Aorta (tissue), 5 donors: ENCODE measurements at regions not wholly inside any gene's neighbourhood (a gene's known extent, or its start where the extent isn't known, plus 50 kb on each side); places are given as distances from the start of the nearest gene placed in this dataset.
"Not testable (repeated sequence)": the region's sequence is repeated elsewhere in the genome, so short reads cannot be mapped to it uniquely, and the experiment has no call there.

Source experiments
- ATAC-seq: fragments of 200-7000 bp; cut with Tn5 transposase; one replicate; pipeline ENCODE4 v1.9.1; 2022; ENCODE audit warnings: moderate library complexity; ENCODE audit not compliant: low FRiP score
- DNase-seq, 2 donors: peaks; one replicate each; pipeline ENCODE4 v3.0.0-alpha.2; 2020
- H3K27ac ChIP-seq, 2 donors: one replicate each; pipeline ENCODE4 v1.5.1; 2013; ENCODE audit warnings: low read length in 2 of 2, mild to moderate bottlenecking in 2 of 2, moderate library complexity in 2 of 2, control low read depth in 1 of 2, inconsistent platforms in 1 of 2, low read depth in 1 of 2
- H3K27me3 ChIP-seq, 2 donors: one replicate each; pipeline ENCODE4 v1.6.1; 2013; ENCODE audit warnings: control low read depth in 1 of 2, low read length in 1 of 2, mild to moderate bottlenecking in 1 of 2, moderate library complexity in 1 of 2; ENCODE audit not compliant: insufficient read depth in 2 of 2, control insufficient read depth in 1 of 2
- H3K36me3 ChIP-seq, 2 donors: one replicate each; pipeline ENCODE4 v1.6.1; 2013; ENCODE audit warnings: control low read depth in 1 of 2, low read length in 1 of 2, mild to moderate bottlenecking in 1 of 2; ENCODE audit not compliant: insufficient read depth in 2 of 2, control insufficient read depth in 1 of 2
- H3K4me1 ChIP-seq, 2 donors: one replicate each; pipeline ENCODE4 v1.6.1; 2013; ENCODE audit warnings: low read length in 2 of 2, control low read depth in 1 of 2, mild to moderate bottlenecking in 1 of 2, moderate library complexity in 1 of 2; ENCODE audit not compliant: insufficient read depth in 2 of 2, control insufficient read depth in 1 of 2
- H3K4me3 ChIP-seq, 2 donors: one replicate each; pipeline ENCODE4 v1.5.1; 2013; ENCODE audit warnings: low read length in 2 of 2, control low read depth in 1 of 2, mild to moderate bottlenecking in 1 of 2
- H3K9me3 ChIP-seq: one replicate; pipeline ENCODE4 v1.6.1; 2013; ENCODE audit warnings: mild to moderate bottlenecking, low read length; ENCODE audit not compliant: control insufficient read depth
- WGBS, 2 donors: extraction: QIAGEN DNeasy Blood & Tissue Kit; methylation state at CpG; one replicate each; pipeline ENCODE4 v1.1.7; 2013; 5-methylcytosine and 5-hydroxymethylcytosine counted together
- intact Hi-C, 2 donors: fragments of 100-400 bp; cut with DNase I; formaldehyde crosslinking; loops; one replicate each; pipeline versions ENCODE4 v1.14.2 to v1.15.0; 2022
- donor health status: healthy with polysubstance abuse.
- donor health status: Bipolar disorder and iron deficiency.
- donor health status: DM: no; HTN: no; CAD: no.
- donor health status: DM: no; HTN: no; CAD: no.
- donor health status: DM: yes; HTN: yes; CAD: no.

DNA sequence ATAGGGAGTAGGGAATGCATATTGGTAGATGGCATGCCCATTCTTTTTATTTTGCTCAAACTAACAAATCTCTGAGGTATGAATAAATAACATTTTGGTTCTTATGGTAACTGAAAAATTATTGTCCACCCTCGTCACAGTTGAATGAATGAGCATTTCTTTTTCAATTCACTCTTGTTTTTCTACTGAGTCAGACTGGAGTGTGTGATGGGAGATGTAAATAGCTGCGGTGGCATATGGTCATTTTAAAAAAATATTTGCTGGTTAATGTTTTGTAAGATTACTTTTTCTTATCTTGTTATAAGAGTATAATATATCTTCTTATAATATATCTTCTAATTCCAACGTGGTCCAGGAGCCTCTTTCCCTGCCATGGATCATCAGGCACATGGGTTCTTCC is 586.5 kb downstream of the SLITRK5 start:
- Histone ChIP-seq H3K36me3 (no peaks in the 10 kb centered on the region), H3K4me3 (no peak overlapping the region), H3K9me3 (no peaks in the 10 kb centered on the region), H3K27me3 (no peaks in the 10 kb centered on the region), H3K27ac (no peak overlapping the region), H3K4me1 (no peaks in the 10 kb centered on the region)
- DNase-seq (no peak), ATAC-seq (no peak)
- 37 to 41% methylated on average over 3 of the region's 3 CpGs for WGBS, 2 donors
- intact Hi-C loops: no loop called here

DNA sequence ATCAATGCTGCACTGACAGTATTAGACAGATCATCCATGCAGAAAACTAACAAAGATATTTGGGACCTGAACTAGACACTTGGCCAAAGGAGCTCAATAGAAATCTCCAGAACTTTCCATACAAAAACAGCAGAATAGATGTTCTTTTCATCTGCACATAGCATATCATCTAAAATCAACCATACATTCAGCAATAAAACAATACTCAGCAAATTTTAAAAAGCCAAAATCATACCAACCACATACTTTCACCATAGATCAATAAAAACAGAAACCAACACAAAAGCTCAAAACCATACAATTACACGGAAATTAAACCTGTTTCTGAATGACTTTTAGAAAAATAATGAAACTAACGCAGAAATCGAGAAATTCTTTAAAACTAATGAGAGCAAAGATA is 592.6 kb downstream of the SLITRK5 start:
- no peak overlapping the region for H3K4me3 ChIP-seq
- H3K9me3 ChIP-seq: no peaks in the 10 kb centered on the region
- WGBS, 2 donors: 89 to 92% methylated on average over 3 of the region's 3 CpGs
- ATAC-seq (no peak), DNase-seq (no peak)
- no peaks in the 10 kb centered on the region for H3K27me3 ChIP-seq
- H3K4me1 ChIP-seq: no peaks in the 10 kb centered on the region
- H3K36me3 ChIP-seq: no peaks in the 10 kb centered on the region
- intact Hi-C loops: no loop called here
- H3K27ac ChIP-seq: no peak overlapping the region

DNA sequence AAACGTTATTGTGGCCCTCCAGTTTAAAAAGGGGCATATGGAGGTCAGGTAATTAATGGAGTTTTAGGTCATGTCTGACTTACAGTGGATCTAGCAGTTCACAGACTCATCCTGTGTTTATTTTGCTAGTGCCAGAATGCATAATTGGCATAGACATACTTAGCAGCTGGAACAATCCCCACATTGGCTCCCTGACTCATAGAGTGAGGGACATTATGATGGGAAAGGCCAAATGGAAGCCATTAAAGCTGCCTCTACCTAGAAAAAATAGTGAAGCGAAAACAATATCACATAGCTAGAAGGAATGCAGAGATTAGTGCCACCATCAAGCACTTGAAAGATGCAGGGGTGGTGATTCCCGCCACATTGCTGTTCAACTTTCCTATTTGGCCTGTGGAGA is 610.7 kb downstream of the SLITRK5 start:
- Histone ChIP-seq H3K9me3 (peaks cover 2% of the 10 kb centered on the region), H3K27me3 (no peaks in the 10 kb centered on the region), H3K4me1 (no peaks in the 10 kb centered on the region), H3K4me3 (no peak overlapping the region), H3K27ac (no peak overlapping the region), H3K36me3 (no peaks in the 10 kb centered on the region)
- DNase-seq (no peak), ATAC-seq (no peak)
- WGBS, 2 donors: 59 to 62% methylated on average over 3 of the region's 3 CpGs
- intact Hi-C loops: no loop called here

DNA sequence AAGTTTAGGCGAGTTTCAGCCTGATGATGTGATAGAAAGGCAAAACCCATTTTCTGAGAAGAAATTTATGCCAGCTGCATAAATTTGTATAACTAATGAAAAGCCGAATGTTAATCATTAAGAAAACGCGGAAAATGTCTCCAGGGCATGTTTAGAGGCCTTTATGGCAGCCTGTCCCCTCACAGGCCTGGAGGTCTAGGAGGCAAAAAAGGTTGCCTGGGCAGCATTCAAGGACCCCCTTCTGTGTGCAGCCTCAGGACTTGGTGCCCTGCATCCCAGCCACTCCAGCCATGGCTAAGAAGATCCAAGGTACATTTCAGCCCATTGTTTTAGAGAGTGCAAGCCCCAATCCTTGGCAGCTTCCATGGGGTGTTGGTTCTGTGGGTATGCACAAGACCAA is 614.2 kb downstream of the SLITRK5 start:
- ATAC-seq (no peak), DNase-seq (no peak)
- 80 to 84% methylated on average over 4 of the region's 4 CpGs for WGBS, 2 donors
- H3K36me3 ChIP-seq: no peaks in the 10 kb centered on the region
- H3K27me3 ChIP-seq: no peaks in the 10 kb centered on the region
- peaks cover 2% of the 10 kb centered on the region for H3K9me3 ChIP-seq
- no peaks in the 10 kb centered on the region for H3K4me1 ChIP-seq
- H3K27ac ChIP-seq: no peak overlapping the region
- intact Hi-C loops: no loop called here
- H3K4me3 ChIP-seq: no peak overlapping the region

DNA sequence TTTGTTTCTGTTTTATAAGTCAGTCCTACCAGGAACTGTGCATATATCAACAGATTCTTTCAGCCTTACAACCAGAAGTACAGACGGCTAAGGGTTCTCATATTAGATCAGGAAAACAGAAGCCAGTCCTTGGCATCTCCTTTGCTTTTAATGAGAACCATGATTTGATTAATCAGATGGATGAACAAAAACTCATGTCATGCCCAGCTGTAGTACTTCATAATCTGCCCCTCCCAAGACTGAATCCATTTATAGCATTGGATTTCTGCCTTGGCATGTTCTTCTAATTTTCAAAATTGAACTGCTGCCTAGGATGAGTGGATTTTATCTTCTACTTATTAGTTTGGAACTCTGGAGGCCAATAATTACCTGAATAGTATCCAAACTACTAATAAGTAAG is 617.2 kb downstream of the SLITRK5 start:
- intact Hi-C loops: no loop called here
- 67 to 74% methylated on average over 1 of the region's 1 CpG for WGBS, 2 donors
- Histone ChIP-seq H3K4me1 (no peaks in the 10 kb centered on the region), H3K27me3 (no peaks in the 10 kb centered on the region), H3K9me3 (peaks cover 2% of the 10 kb centered on the region), H3K27ac (no peak overlapping the region), H3K36me3 (no peaks in the 10 kb centered on the region), H3K4me3 (no peak overlapping the region)
- ATAC-seq (no peak), DNase-seq (no peak)

DNA sequence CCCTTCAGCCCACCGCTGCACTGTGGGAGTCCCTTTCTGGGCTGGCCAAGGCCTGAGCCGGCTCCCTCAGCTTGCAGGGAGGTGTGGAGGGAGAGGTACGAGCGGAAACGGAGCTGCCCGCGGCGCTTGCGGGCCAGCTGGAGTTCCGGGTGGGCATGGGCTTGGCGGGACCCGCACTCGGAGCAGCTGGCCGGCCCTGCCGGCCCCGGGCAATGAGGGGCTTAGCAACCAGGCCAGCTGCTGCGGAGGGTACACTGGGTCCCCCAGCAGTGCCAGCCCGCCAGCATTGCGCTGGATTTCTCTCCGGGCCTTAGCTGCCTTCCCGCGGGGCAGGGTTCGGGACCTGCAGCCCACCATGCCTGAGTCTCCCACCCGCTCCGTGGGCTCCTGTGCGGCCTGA is 620.6 kb downstream of the SLITRK5 start:
- H3K4me1 ChIP-seq, H3K9me3 ChIP-seq, ATAC-seq, DNase-seq, H3K27me3 ChIP-seq, intact Hi-C loops, H3K4me3 ChIP-seq, H3K27ac ChIP-seq, H3K36me3 ChIP-seq: not testable (repeated sequence)
- WGBS, 2 donors: 94 to 96% methylated on average over 21 to 26 of the region's 26 CpGs

DNA sequence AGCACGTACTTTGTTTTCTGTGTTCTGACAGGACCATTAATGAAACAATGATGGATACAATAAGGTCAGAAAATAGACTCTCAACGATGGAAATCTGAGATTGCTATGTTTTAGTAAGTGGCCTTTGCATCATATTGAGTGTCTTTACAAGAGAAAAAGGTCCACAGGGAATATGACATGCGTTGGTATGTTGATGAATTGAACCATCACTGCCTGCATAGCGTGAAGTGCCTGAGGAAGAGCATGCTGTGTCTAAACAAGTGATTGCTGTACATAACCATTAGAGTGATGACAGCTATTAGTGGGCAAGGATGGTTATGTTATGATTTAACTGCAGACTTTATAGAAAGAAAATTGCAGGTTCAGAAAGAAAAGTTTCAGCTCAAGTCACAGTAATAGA is 623.2 kb downstream of the SLITRK5 start:
- no peaks in the 10 kb centered on the region for H3K36me3 ChIP-seq
- H3K4me1 ChIP-seq: no peaks in the 10 kb centered on the region
- H3K9me3 ChIP-seq: no peaks in the 10 kb centered on the region
- 22 to 29% methylated on average over 4 of the region's 4 CpGs for WGBS, 2 donors
- no peak for DNase-seq
- no peak for ATAC-seq
- H3K4me3 ChIP-seq: no peak overlapping the region
- no peak overlapping the region for H3K27ac ChIP-seq
- intact Hi-C loops: no loop called here
- H3K27me3 ChIP-seq: no peaks in the 10 kb centered on the region

DNA sequence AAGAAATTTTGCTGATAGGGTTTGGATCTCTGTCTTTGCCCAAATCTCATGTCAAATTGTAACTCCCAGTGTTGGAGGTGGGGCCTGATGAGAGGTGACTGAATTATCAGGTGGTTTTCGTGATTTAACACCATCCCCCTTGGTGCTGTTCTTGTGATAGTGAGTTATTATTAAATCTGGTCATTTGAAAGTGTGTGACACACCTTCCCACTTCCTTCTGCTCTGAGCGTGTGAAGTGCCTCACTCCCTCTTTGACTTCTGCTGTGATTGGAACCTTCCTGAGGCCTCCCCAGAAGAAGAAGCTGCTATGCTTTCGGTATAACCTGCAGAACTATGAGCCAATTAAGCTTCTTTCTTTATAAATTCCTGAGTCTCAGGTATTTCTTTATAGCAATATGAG is 632.0 kb downstream of the SLITRK5 start:
- no peak for DNase-seq
- intact Hi-C loops: no loop called here
- ATAC-seq: no peak
- Histone ChIP-seq H3K36me3 (no peaks in the 10 kb centered on the region), H3K4me1 (no peaks in the 10 kb centered on the region), H3K27me3 (no peaks in the 10 kb centered on the region), H3K27ac (no peak overlapping the region), H3K9me3 (peaks cover 1% of the 10 kb centered on the region), H3K4me3 (no peak overlapping the region)
- 68 to 74% methylated on average over 3 of the region's 3 CpGs for WGBS, 2 donors

DNA sequence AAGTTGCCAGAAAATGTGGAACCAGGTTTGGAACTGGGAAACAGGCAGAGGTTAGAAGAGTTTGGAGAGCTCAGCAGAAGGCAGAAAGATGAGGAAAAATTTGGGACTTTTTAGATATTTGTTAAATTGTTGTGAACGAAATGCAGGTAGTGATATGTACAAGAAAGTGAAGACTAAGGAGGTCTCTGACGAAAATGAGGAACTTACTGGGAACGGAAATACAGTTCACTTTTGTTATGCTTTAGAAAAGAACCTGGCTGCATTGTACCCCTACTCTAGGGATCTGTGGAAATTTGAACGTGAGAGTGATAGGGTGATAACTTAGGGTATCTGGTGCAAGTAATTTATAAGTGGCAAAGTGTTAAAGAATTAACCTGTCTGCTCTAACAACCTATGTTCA is 632.4 kb downstream of the SLITRK5 start:
- Histone ChIP-seq H3K27ac (no peak overlapping the region), H3K9me3 (peaks cover 1% of the 10 kb centered on the region), H3K27me3 (no peaks in the 10 kb centered on the region), H3K36me3 (no peaks in the 10 kb centered on the region), H3K4me3 (no peak overlapping the region), H3K4me1 (no peaks in the 10 kb centered on the region)
- ATAC-seq (no peak), DNase-seq (no peak)
- WGBS, 2 donors: 83 to 87% methylated on average over 4 of the region's 4 CpGs
- intact Hi-C loops: no loop called here
